MV-4-11 (cell line): ENCODE measurements at regions not wholly inside any gene's neighbourhood (a gene's known extent, or its start where the extent isn't known, plus 50 kb on each side); places are given as distances from the start of the nearest gene placed in this dataset.
"Not testable (repeated sequence)": the region's sequence is repeated elsewhere in the genome, so short reads cannot be mapped to it uniquely, and the experiment has no call there.

Experiments
- DNase-seq: peaks from one replicate; lab custom pipeline; 2025; lab: John Stamatoyannopoulos, UW

- peak; percentile 62 for DNase-seq
These were observed 969.6 kb upstream of the ALCAM start for GRCh38 chr3:104396974-104397669.

- DNase-seq, result no peak
These were observed 969.0 kb upstream of the ALCAM start for GRCh38 chr3:104397713-104398112.

GRCh38 chr3:104402902-104403301, 963.8 kb upstream of the ALCAM start:
- no peak for DNase-seq

GRCh38 chr3:104411757-104412156, 955.0 kb upstream of the ALCAM start:
- DNase-seq, result no peak

GRCh38 chr3:104412608-104413580, 953.8 kb upstream of the ALCAM start:
- no peak for DNase-seq

GRCh38 chr3:104428337-104428925, 938.3 kb upstream of the ALCAM start:
- DNase-seq, result no peak

- no peak for DNase-seq
These were observed 937.0 kb upstream of the ALCAM start for GRCh38 chr3:104429727-104430126.

GRCh38 chr3:104436506-104436905, 930.2 kb upstream of the ALCAM start:
- DNase-seq, result no peak

GRCh38 chr3:104437131-104437750, 929.5 kb upstream of the ALCAM start:
- no peak for DNase-seq

- no peak for DNase-seq
These were observed 928.8 kb upstream of the ALCAM start for GRCh38 chr3:104437891-104438290.

GRCh38 chr3:104438706-104439105, 928.0 kb upstream of the ALCAM start:
- DNase-seq, result no peak

GRCh38 chr3:104445252-104445919, 921.3 kb upstream of the ALCAM start:
- DNase-seq, result not testable (repeated sequence)

GRCh38 chr3:104447681-104448080, 919.0 kb upstream of the ALCAM start:
- no peak for DNase-seq

GRCh38 chr3:104452697-104453096, 914.0 kb upstream of the ALCAM start:
- no peak for DNase-seq

- DNase-seq, result no peak
These were observed 908.1 kb upstream of the ALCAM start for GRCh38 chr3:104458657-104459056.

- no peak for DNase-seq
These were observed 906.0 kb upstream of the ALCAM start for GRCh38 chr3:104460477-104461406.

GRCh38 chr3:104461431-104461830, 905.3 kb upstream of the ALCAM start:
- no peak for DNase-seq

GRCh38 chr3:104472221-104472620, 894.5 kb upstream of the ALCAM start:
- no peak for DNase-seq

- no peak for DNase-seq
These were observed 892.7 kb upstream of the ALCAM start for GRCh38 chr3:104474011-104474410.

- DNase-seq, result no peak
These were observed 863.7 kb upstream of the ALCAM start for GRCh38 chr3:104503022-104503421.
